BE2C (cell line): ENCODE measurements at regions not wholly inside any gene's neighbourhood (a gene's known extent, or its start where the extent isn't known, plus 50 kb on each side); places are given as distances from the start of the nearest gene placed in this dataset.
"Not testable (repeated sequence)": the region's sequence is repeated elsewhere in the genome, so short reads cannot be mapped to it uniquely, and the experiment has no call there.

Experiments used
- DNase-seq: peaks from one replicate; pipeline ENCODE4 v3.0.0-alpha.2; 2020
- H3K27me3 ChIP-seq: fragments of 250-450 bp; sonication (Bioruptor Pico); 2 replicates; pipeline ENCODE4 v1.5.1; 2020; ENCODE audit warnings: mild to moderate bottlenecking
- H3K36me3 ChIP-seq: fragments of 250-450 bp; sonication (Bioruptor Pico); 2 replicates; pipeline ENCODE4 v1.5.1; 2020; ENCODE audit warnings: mild to moderate bottlenecking
- H3K4me1 ChIP-seq: fragments of 250-450 bp; sonication (Bioruptor Pico); 2 replicates; pipeline ENCODE4 v1.5.1; 2020
- H3K4me3 ChIP-seq: 2 replicates; pipeline ENCODE4 v1.5.1; 2011; ENCODE audit warnings: low read depth, low read length
- H3K9me3 ChIP-seq: fragments of 250-450 bp; sonication (Bioruptor Pico); 2 replicates; pipeline ENCODE4 v1.5.1; 2020
- TF ChIP-seq, protein P1 (sequence below): IDR thresholded peaks from 2 replicates; pipeline ENCODE4 v1.5.1; 2012; ENCODE audit warnings: mild to moderate bottlenecking, low read depth, low read length

DNA sequence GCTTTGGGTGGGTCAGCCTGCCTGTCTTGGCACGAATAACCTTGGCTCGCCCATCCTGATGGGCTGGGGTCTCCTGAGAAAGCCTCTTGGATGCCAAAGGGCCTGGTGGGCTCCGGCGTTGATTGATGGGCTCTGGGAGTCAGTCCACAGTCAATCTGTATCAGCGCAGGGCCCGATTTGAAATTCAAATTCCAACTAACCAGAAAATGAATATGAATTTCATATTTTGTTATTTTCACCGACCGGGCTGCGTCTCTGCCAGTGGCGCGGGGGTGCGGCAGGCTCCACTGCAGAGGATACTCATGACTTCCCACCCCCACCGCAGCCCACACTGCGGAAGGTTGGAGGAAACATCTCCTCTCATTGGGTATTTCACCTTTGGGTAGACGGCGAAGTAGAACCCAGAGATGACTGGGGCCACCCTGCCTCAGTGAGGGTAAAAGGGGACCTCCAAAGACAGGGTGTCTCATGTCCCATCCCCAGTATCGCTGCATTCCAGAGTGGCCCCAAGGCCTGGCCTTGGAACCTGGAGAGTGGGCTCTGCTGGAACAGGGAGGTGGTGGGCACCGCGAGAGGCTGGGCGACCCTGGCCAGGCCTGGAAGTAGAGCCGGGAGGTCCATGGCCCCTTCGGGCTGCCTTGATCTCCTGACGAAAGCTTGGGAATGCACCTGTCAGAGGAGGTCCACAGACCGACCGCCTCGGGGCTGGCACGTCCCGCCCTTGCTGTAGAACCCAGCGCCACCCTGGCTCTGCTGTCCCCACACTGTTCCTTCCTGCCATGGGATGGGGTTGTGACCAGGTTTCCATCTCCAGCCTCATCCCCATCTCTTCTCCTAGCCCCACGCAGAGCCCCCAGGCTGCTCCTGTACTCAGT, 54.8 kb upstream of the SORCS2 start:
- H3K27me3 ChIP-seq = no peaks in the 10 kb centered on the region
- H3K9me3 ChIP-seq = no peaks in the 10 kb centered on the region
- no peak overlapping the region for H3K4me3 ChIP-seq
- TF ChIP-seq, protein P1, sequence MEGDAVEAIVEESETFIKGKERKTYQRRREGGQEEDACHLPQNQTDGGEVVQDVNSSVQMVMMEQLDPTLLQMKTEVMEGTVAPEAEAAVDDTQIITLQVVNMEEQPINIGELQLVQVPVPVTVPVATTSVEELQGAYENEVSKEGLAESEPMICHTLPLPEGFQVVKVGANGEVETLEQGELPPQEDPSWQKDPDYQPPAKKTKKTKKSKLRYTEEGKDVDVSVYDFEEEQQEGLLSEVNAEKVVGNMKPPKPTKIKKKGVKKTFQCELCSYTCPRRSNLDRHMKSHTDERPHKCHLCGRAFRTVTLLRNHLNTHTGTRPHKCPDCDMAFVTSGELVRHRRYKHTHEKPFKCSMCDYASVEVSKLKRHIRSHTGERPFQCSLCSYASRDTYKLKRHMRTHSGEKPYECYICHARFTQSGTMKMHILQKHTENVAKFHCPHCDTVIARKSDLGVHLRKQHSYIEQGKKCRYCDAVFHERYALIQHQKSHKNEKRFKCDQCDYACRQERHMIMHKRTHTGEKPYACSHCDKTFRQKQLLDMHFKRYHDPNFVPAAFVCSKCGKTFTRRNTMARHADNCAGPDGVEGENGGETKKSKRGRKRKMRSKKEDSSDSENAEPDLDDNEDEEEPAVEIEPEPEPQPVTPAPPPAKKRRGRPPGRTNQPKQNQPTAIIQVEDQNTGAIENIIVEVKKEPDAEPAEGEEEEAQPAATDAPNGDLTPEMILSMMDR = no peak
- no peaks in the 10 kb centered on the region for H3K4me1 ChIP-seq
- H3K36me3 ChIP-seq = no peaks in the 10 kb centered on the region
- DNase-seq = no peak

DNA sequence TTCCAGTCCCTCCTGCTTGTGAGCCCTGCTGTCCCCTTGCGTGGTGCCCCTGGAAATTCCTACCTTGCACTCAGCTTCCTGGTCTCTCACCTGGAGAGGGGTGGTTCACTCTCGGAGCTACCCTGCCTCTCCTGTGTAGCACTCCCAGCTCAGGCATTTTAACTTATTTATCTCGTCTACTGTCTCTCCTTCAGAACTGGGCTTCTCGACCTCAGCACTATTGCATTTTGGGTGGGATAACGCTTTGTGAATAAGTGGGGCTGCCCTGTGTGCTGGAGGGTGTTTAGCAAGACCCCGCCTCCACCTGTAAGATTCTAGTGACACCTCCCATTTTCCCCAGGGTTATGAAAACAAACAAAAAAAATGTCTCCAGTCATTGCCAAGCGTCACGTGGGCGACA, 56.0 kb upstream of the SORCS2 start:
- Histone ChIP-seq H3K9me3 (no peaks in the 10 kb centered on the region), H3K36me3 (no peaks in the 10 kb centered on the region), H3K27me3 (no peaks in the 10 kb centered on the region), H3K4me1 (no peaks in the 10 kb centered on the region), H3K4me3 (no peak overlapping the region)
- TF ChIP-seq, protein P1 = no peak
- no peak for DNase-seq

GRCh38 chr4:7135389-7135746, 57.0 kb upstream of the SORCS2 start:
- H3K4me3 ChIP-seq = no peak overlapping the region
- no peaks in the 10 kb centered on the region for H3K4me1 ChIP-seq
- no peak for DNase-seq
- TF ChIP-seq, protein P1 = no peak
- H3K36me3 ChIP-seq = no peaks in the 10 kb centered on the region
- no peaks in the 10 kb centered on the region for H3K27me3 ChIP-seq
- H3K9me3 ChIP-seq = no peaks in the 10 kb centered on the region

DNA sequence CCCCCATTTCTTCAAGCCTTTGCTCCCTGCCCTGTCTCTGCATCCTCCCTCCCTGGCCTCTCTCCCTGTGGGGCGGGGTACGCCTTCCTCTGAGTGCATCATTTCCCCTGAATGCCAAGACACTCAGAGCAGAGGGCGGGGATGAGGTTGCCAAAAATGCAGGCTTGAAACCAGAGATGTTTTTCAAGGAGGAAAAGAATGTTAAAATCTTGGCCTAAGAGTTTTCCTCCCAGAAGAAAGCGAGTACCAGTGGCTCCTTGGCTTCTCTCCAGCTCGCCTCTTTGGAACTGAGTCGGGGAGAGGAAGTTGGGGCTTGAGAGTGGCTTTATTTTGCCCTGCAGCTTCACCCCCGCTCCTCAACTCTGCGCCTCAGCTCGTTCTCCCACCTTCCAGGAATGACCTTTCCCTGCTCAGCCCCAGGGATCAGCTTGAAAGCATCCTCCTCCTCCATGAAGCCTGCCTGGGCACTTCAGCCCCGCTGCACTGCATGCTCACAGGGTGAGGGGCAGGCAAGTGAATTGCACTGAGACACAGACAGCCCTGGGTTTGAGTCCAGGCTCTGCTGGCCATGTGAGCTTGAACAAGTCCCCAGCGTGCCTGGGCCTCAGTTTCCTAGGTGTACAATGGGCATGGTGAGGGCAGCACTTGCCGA, 57.5 kb upstream of the SORCS2 start:
- Histone ChIP-seq H3K36me3 (no peaks in the 10 kb centered on the region), H3K4me3 (no peak overlapping the region), H3K9me3 (no peaks in the 10 kb centered on the region), H3K4me1 (no peaks in the 10 kb centered on the region), H3K27me3 (no peaks in the 10 kb centered on the region)
- TF ChIP-seq, protein P1 = no peak
- no peak for DNase-seq

DNA sequence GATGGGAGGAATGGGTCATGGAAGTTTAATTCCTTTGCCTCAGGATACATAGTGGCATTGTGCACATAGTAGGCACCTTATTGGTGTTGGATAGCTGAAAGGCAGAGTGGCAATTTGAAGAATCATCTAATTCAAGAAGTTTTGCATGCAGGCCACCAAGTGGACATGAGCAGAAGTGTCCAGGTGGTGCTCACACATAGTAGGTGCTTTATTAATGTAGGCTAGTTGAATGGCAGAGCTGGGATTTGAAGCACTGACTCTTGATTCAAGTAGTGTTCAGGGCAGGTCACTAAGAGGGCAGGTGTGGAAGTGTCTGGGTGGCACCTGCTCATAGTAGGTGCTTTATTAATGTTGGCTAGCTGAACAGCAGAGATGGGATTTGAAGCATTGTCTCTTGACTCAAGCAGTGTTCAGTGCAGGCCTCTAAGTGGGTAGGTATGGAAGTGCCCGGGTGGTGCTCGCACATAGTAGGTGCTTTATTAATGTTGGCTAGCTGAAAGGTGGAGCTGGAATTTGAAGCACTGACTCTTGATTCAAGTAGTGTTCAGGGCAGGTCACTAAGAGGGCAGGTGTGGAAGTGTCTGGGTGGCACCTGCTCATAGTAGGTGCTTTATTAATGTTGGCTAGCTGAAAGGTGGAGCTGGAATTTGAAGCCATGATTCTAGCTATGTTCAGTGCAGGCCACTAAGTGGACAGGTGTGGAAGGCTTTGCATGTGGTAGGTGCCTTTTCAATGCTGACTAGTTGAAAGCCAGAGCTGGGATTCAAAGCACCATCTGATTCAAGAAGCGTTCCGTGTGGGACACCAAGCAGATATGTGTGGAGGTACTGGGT, 58.3 kb upstream of the SORCS2 start:
- DNase-seq, H3K4me3 ChIP-seq, H3K4me1 ChIP-seq, H3K9me3 ChIP-seq, H3K27me3 ChIP-seq, H3K36me3 ChIP-seq: not testable (repeated sequence)

- H3K4me3 ChIP-seq = no peak overlapping the region
- no peaks in the 10 kb centered on the region for H3K4me1 ChIP-seq
- H3K9me3 ChIP-seq = no peaks in the 10 kb centered on the region
- TF ChIP-seq, protein P1 = no peak
- no peaks in the 10 kb centered on the region for H3K36me3 ChIP-seq
- no peaks in the 10 kb centered on the region for H3K27me3 ChIP-seq
- no peak for DNase-seq
Observed at GRCh38 chr4:7132730-7133582, 59.4 kb upstream of the SORCS2 start.
